Lower lobe of right lung (tissue), 2 donors: ENCODE measurements at regions not wholly inside any gene's neighbourhood (a gene's known extent, or its start where the extent isn't known, plus 50 kb on each side); places are given as distances from the start of the nearest gene placed in this dataset.
"Not testable (repeated sequence)": the region's sequence is repeated elsewhere in the genome, so short reads cannot be mapped to it uniquely, and the experiment has no call there.

Source experiments
- ATAC-seq, 2 donors: fragments of 200-7000 bp; cut with Tn5 transposase; one replicate each; pipeline ENCODE4 v1.9.1; 2020 to 2022; ENCODE audit warnings: mild to moderate bottlenecking in 2 of 2, moderate library complexity in 2 of 2
- DNase-seq: peaks from one replicate; pipeline ENCODE4 v3.0.0-alpha.2; 2020
- H3K27ac ChIP-seq: fragments of 200-600 bp; one replicate; pipeline ENCODE4 v1.8.0; 2022
- H3K27me3 ChIP-seq: fragments of 200-600 bp; one replicate; pipeline ENCODE4 v1.8.0; 2022; ENCODE audit warnings: low read depth
- H3K36me3 ChIP-seq: fragments of 200-600 bp; one replicate; pipeline ENCODE4 v1.8.0; 2022; ENCODE audit warnings: mild to moderate bottlenecking
- H3K4me1 ChIP-seq: fragments of 200-600 bp; one replicate; pipeline ENCODE4 v1.8.0; 2022
- H3K4me3 ChIP-seq: fragments of 200-600 bp; one replicate; pipeline ENCODE4 v1.8.0; 2022; ENCODE audit warnings: mild to moderate bottlenecking
- H3K9me3 ChIP-seq: fragments of 200-600 bp; one replicate; pipeline ENCODE4 v1.8.0; 2022
- intact Hi-C: fragments of 100-400 bp; cut with DNase I; formaldehyde crosslinking; loops from one replicate; pipeline ENCODE4 v1.11.0; 2022
- TF ChIP-seq, protein P1 (sequence below): fragments of 200-600 bp; IDR thresholded peaks from one replicate; pipeline ENCODE4 v1.8.0; 2022; ENCODE audit warnings: antibody characterized with exemption, mild to moderate bottlenecking
- donor health status: DM: no; HTN: yes; CAD: no; lungs with severe emphysema.

DNA sequence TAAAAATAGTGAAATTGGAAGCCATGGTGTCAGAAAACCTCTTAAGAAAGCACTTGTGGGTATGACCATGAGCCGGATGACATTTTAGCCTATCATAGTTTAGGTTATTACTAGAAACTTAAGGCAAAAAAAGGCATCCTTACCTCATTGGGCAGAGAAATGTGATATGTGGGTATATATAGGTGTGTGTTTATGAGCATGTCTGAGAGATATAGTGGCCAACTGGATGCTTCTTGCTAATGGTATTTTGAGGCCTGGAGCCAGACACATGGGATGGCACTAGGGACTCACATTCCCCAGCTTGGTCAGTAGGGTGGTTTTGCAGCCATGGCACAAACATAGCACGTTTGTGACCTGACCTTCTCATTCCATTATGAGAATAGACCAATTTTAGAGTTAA lies 295.6 kb upstream of the MEF2C start:
- H3K27me3 ChIP-seq: no peaks in the 10 kb centered on the region
- intact Hi-C loops: no loop called here
- no peak for ATAC-seq
- DNase-seq: no peak
- H3K4me1 ChIP-seq: no peaks in the 10 kb centered on the region
- H3K27ac ChIP-seq: no peak overlapping the region
- no peak overlapping the region for H3K4me3 ChIP-seq
- no peaks in the 10 kb centered on the region for H3K9me3 ChIP-seq
- TF ChIP-seq, protein P1, sequence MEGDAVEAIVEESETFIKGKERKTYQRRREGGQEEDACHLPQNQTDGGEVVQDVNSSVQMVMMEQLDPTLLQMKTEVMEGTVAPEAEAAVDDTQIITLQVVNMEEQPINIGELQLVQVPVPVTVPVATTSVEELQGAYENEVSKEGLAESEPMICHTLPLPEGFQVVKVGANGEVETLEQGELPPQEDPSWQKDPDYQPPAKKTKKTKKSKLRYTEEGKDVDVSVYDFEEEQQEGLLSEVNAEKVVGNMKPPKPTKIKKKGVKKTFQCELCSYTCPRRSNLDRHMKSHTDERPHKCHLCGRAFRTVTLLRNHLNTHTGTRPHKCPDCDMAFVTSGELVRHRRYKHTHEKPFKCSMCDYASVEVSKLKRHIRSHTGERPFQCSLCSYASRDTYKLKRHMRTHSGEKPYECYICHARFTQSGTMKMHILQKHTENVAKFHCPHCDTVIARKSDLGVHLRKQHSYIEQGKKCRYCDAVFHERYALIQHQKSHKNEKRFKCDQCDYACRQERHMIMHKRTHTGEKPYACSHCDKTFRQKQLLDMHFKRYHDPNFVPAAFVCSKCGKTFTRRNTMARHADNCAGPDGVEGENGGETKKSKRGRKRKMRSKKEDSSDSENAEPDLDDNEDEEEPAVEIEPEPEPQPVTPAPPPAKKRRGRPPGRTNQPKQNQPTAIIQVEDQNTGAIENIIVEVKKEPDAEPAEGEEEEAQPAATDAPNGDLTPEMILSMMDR: no peak
- no peaks in the 10 kb centered on the region for H3K36me3 ChIP-seq

DNA sequence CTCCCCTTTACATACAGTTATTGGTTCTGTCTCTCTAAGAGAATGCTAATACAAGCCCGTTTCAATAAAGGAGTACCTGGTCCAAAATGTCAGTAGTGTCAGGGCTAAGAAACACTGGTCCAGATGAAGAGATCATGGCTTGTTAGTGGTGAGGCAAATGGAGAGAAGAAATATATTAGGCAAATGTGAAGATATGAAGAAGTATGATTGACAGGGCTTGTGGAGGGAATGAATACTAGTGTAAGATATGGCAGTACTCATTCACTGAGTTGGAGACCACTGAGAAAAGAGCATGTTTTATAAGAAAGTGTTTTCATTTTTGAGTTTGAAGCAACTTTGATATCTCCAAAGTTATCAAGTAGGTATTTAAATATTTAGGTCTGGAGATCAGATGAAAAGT lies 290.5 kb upstream of the MEF2C start:
- H3K4me3 ChIP-seq: no peak overlapping the region
- intact Hi-C loops: no loop called here
- peaks cover 4% of the 10 kb centered on the region for H3K9me3 ChIP-seq
- no peak for ATAC-seq
- TF ChIP-seq, protein P1: no peak
- no peak overlapping the region for H3K27ac ChIP-seq
- no peaks in the 10 kb centered on the region for H3K4me1 ChIP-seq
- H3K36me3 ChIP-seq: no peaks in the 10 kb centered on the region
- no peaks in the 10 kb centered on the region for H3K27me3 ChIP-seq
- DNase-seq: no peak

DNA sequence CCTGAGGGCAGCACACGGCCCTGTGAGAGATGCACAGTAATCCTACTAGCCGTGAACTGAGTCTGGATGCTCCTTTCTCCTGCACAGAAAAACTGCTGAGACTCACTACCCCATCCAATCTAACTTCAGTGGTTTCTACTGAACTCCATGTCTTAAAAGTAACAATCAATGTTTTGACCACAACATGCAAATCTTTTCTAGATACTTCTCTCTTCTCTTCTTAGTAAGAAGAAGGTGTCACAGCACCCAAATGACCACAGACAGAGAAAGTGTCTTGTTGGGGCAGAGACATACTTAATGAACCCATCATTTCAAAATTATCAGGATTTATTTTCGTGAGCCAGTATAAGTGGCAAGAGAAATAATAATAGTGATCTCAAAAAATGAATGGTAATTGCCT lies 285.8 kb upstream of the MEF2C start:
- Histone ChIP-seq H3K4me1 (no peaks in the 10 kb centered on the region), H3K4me3 (no peak overlapping the region), H3K27me3 (no peaks in the 10 kb centered on the region), H3K9me3 (peaks cover 11% of the 10 kb centered on the region), H3K27ac (no peak overlapping the region), H3K36me3 (no peaks in the 10 kb centered on the region)
- ATAC-seq: no peak
- no peak for DNase-seq
- intact Hi-C loops: no loop called here
- TF ChIP-seq, protein P1: no peak

DNA sequence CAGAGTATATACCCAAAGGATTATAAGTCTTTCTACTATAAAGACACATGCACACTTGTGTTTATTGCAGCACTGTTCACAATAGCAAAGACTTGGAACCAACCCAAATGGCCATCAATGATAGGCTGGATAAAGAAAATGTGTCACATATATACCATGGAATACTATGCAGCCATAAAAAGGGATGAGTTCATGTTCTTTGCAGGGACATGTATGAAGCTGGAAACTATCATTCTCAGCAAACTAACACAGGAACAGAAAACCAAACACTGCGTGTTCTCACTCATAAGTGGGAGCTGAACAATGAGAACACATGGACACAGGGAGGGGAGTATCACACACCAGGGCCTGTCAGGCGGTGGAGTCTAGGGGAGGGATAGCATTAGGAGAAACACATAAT lies 281.7 kb upstream of the MEF2C start:
- H3K4me3 ChIP-seq, ATAC-seq, DNase-seq, H3K4me1 ChIP-seq, H3K36me3 ChIP-seq, H3K27ac ChIP-seq, intact Hi-C loops, H3K27me3 ChIP-seq: not testable (repeated sequence)
- H3K9me3 ChIP-seq: peaks cover 11% of the 10 kb centered on the region

DNA sequence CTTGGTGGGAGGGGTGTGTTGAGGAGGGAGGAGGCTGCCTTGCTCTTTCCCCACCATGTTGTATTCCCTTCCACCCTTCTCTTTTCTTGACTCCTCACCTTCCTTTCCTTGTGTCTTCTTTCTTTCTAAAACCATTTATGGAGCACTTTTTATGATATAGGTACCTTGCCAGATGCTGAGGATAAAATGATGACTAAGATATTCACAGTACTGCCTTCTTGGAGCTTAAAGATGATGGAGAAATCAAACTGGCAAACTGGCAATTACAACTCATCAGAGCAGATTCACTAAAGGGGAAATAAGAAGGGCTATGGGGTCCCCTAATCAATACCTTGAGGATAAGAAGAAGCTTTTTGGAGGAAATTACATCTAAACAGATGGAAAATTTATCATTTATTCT lies 273.2 kb upstream of the MEF2C start:
- Histone ChIP-seq H3K4me1 (no peaks in the 10 kb centered on the region), H3K27ac (no peak overlapping the region), H3K9me3 (no peaks in the 10 kb centered on the region), H3K27me3 (no peaks in the 10 kb centered on the region), H3K4me3 (no peak overlapping the region), H3K36me3 (no peaks in the 10 kb centered on the region)
- intact Hi-C loops: no loop called here
- TF ChIP-seq, protein P1: no peak
- ATAC-seq (no peak), DNase-seq (no peak)

DNA sequence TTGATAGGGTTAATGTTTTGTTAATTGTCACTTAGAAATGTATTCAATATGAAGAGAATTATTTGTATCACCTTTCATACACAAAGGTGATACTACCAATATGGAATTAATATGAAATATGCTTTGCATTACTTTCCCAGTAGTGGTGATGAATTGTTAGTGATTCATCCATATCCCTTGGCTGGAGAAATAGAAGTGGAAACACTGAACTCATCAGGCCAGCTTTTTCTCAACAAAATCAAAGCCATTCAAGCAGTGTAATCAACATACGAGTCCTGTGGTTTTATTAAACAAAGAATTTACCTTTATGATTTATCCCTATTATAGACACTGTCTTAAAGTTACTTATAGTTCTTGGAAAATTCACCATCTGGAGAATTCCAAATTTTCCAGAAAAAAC lies 264.0 kb upstream of the MEF2C start:
- ATAC-seq: no peak
- H3K27ac ChIP-seq: no peak overlapping the region
- no peaks in the 10 kb centered on the region for H3K27me3 ChIP-seq
- no peak overlapping the region for H3K4me3 ChIP-seq
- H3K9me3 ChIP-seq: no peaks in the 10 kb centered on the region
- TF ChIP-seq, protein P1: no peak
- H3K36me3 ChIP-seq: no peaks in the 10 kb centered on the region
- no peaks in the 10 kb centered on the region for H3K4me1 ChIP-seq
- DNase-seq: no peak
- intact Hi-C loops: no loop called here
